HG03558 (cell line): ENCODE measurements at regions not wholly inside any gene's neighbourhood (a gene's known extent, or its start where the extent isn't known, plus 50 kb on each side); places are given as distances from the start of the nearest gene placed in this dataset.
"Not testable (repeated sequence)": the region's sequence is repeated elsewhere in the genome, so short reads cannot be mapped to it uniquely, and the experiment has no call there.

Experiments used
- ATAC-seq: cut with Tn5 transposase; IDR thresholded peaks from one replicate; pipeline ENCODE4 v1.9.1; 2021; ENCODE audit warnings: moderate number of reproducible peaks; ENCODE audit not compliant: unreplicated experiment; ENCODE audit errors: extremely low read depth

- no peak for ATAC-seq
These were observed 187.2 kb downstream of the SHQ1 start for GRCh38 chr3:72661115-72661457.

GRCh38 chr3:72660270-72661114 lies 187.8 kb downstream of the SHQ1 start:
- no peak for ATAC-seq

- ATAC-seq, result no peak
These were observed 188.6 kb downstream of the SHQ1 start for GRCh38 chr3:72659596-72659995.

GRCh38 chr3:72659188-72659587 lies 189.1 kb downstream of the SHQ1 start:
- no peak for ATAC-seq

GRCh38 chr3:72658466-72659100 lies 189.7 kb downstream of the SHQ1 start:
- ATAC-seq, result no peak

- ATAC-seq, result no peak
These were observed 190.6 kb downstream of the SHQ1 start for GRCh38 chr3:72657666-72658065.

GRCh38 chr3:72655723-72656122 lies 192.5 kb downstream of the SHQ1 start:
- no peak for ATAC-seq

GRCh38 chr3:72655131-72655551 lies 193.1 kb downstream of the SHQ1 start:
- ATAC-seq, result no peak

GRCh38 chr3:72652395-72652794 lies 195.8 kb downstream of the SHQ1 start:
- ATAC-seq, result no peak

- no peak for ATAC-seq
These were observed 196.7 kb downstream of the SHQ1 start for GRCh38 chr3:72651498-72651897.

- ATAC-seq, result no peak
These were observed 202.0 kb downstream of the SHQ1 start for GRCh38 chr3:72646263-72646662.

- not testable (repeated sequence) for ATAC-seq
These were observed 204.6 kb downstream of the SHQ1 start for GRCh38 chr3:72643635-72644034.

GRCh38 chr3:72641684-72642083 lies 206.6 kb downstream of the SHQ1 start:
- ATAC-seq, result no peak

- ATAC-seq, result no peak
These were observed 207.2 kb downstream of the SHQ1 start for GRCh38 chr3:72641072-72641471.

- no peak for ATAC-seq
These were observed 211.2 kb downstream of the SHQ1 start for GRCh38 chr3:72636969-72637597.

- no peak for ATAC-seq
These were observed 212.7 kb downstream of the SHQ1 start for GRCh38 chr3:72635551-72635950.

GRCh38 chr3:72634128-72634527 lies 214.1 kb downstream of the SHQ1 start:
- no peak for ATAC-seq

GRCh38 chr3:72633534-72633933 lies 214.7 kb downstream of the SHQ1 start:
- ATAC-seq, result no peak

- ATAC-seq, result no peak
These were observed 215.1 kb downstream of the SHQ1 start for GRCh38 chr3:72633121-72633520.

GRCh38 chr3:72632129-72632528 lies 216.1 kb downstream of the SHQ1 start:
- ATAC-seq, result no peak

- no peak for ATAC-seq
These were observed 217.3 kb downstream of the SHQ1 start for GRCh38 chr3:72630969-72631344.
